ENCODE measurements at regions not wholly inside any gene's neighbourhood (a gene's known extent, or its start where the extent isn't known, plus 50 kb on each side); places are given as distances from the start of the nearest gene placed in this dataset.

GRCh38 chr14:104290058-104290667 is 151.8 kb downstream of the KIF26A start:
- no peak for DNase-seq (ENCODE audit: low read depth in 1 of 2, low spot score in 1 of 2)

- DNase-seq (ENCODE audit: low read depth in 1 of 2, low spot score in 1 of 2): no peak
Observed at GRCh38 chr14:104290756-104291122, 152.4 kb downstream of the KIF26A start.

GRCh38 chr14:104291123-104292000 is 153.0 kb downstream of the KIF26A start:
- DNase-seq (ENCODE audit: low read depth in 1 of 2, low spot score in 1 of 2): no peak

GRCh38 chr14:104292084-104292970 is 153.9 kb downstream of the KIF26A start:
- no peak for DNase-seq (ENCODE audit: low read depth in 1 of 2, low spot score in 1 of 2)

GRCh38 chr14:104293231-104293841 is 154.9 kb downstream of the KIF26A start:
- no peak for DNase-seq (ENCODE audit: low read depth in 1 of 2, low spot score in 1 of 2)

GRCh38 chr14:104293851-104294627 is 155.7 kb downstream of the KIF26A start:
- no peak for DNase-seq (ENCODE audit: low read depth in 1 of 2, low spot score in 1 of 2)

- no peak for DNase-seq (ENCODE audit: low read depth in 1 of 2, low spot score in 1 of 2)
Observed at GRCh38 chr14:104294628-104294982, 156.2 kb downstream of the KIF26A start.

GRCh38 chr14:104294983-104295680 is 156.7 kb downstream of the KIF26A start:
- DNase-seq (ENCODE audit: low read depth in 1 of 2, low spot score in 1 of 2): no peak

- DNase-seq (ENCODE audit: low read depth in 1 of 2, low spot score in 1 of 2): no peak
Observed at GRCh38 chr14:104295681-104296387, 157.4 kb downstream of the KIF26A start.

- DNase-seq (ENCODE audit: low read depth in 1 of 2, low spot score in 1 of 2): no peak
Observed at GRCh38 chr14:104296388-104297312, 158.3 kb downstream of the KIF26A start.

- no peak for DNase-seq (ENCODE audit: low read depth in 1 of 2, low spot score in 1 of 2)
Observed at GRCh38 chr14:104297313-104297704, 158.9 kb downstream of the KIF26A start.

- no peak for DNase-seq (ENCODE audit: low read depth in 1 of 2, low spot score in 1 of 2)
Observed at GRCh38 chr14:104297721-104298401, 159.5 kb downstream of the KIF26A start.

- no peak for DNase-seq (ENCODE audit: low read depth in 1 of 2, low spot score in 1 of 2)
Observed at GRCh38 chr14:104298458-104298857, 160.1 kb downstream of the KIF26A start.

- no peak for DNase-seq (ENCODE audit: low read depth in 1 of 2, low spot score in 1 of 2)
Observed at GRCh38 chr14:104299993-104300761, 161.8 kb downstream of the KIF26A start.

- no peak for DNase-seq (ENCODE audit: low read depth in 1 of 2, low spot score in 1 of 2)
Observed at GRCh38 chr14:104301731-104302460, 163.5 kb downstream of the KIF26A start.

GRCh38 chr14:104302794-104303405 is 164.5 kb downstream of the KIF26A start:
- DNase-seq (ENCODE audit: low read depth in 1 of 2, low spot score in 1 of 2): no peak
